Liver (tissue), 8 donors: ENCODE measurements at regions not wholly inside any gene's neighbourhood (a gene's known extent, or its start where the extent isn't known, plus 50 kb on each side); places are given as distances from the start of the nearest gene placed in this dataset.

Experiments used
- DNase-seq: peaks from one replicate; pipeline ENCODE4 v3.0.0-alpha.2; 2017; ENCODE audit warnings: low spot score
- H3K27ac ChIP-seq, 2 donors: one replicate each; pipeline ENCODE4 v1.7.0; 2013; ENCODE audit warnings: inconsistent platforms in 2 of 2, low read length in 2 of 2, control low read depth in 1 of 2, low read depth in 1 of 2, mild to moderate bottlenecking in 1 of 2
- H3K27me3 ChIP-seq, 4 donors: one replicate each; pipeline versions ENCODE4 v1.6.1 to v1.7.0; 2013; ENCODE audit warnings: low read length in 3 of 4, inconsistent platforms in 1 of 4, mild to moderate bottlenecking in 1 of 4, moderate library complexity in 1 of 4; ENCODE audit not compliant: control insufficient read depth in 4 of 4, insufficient read depth in 4 of 4
- H3K36me3 ChIP-seq, 4 donors: one replicate each; pipeline versions ENCODE4 v1.6.1 to v1.7.0; 2013; ENCODE audit warnings: low read length in 3 of 4, mild to moderate bottlenecking in 3 of 4, low read depth in 1 of 4, moderate library complexity in 1 of 4; ENCODE audit not compliant: control insufficient read depth in 4 of 4, insufficient read depth in 3 of 4
- H3K4me1 ChIP-seq, 4 donors: one replicate each; pipeline versions ENCODE4 v1.6.1 to v1.7.0; 2013; ENCODE audit warnings: low read length in 3 of 4, mild to moderate bottlenecking in 3 of 4, moderate library complexity in 1 of 4; ENCODE audit not compliant: control insufficient read depth in 4 of 4, insufficient read depth in 4 of 4
- H3K4me3 ChIP-seq, 3 donors: one replicate each; pipeline versions ENCODE4 v1.6.1 to v1.7.0; 2013; ENCODE audit warnings: low read length in 3 of 3, control low read depth in 1 of 3, low read depth in 1 of 3, mild to moderate bottlenecking in 1 of 3
- H3K9ac ChIP-seq, 2 donors: one replicate each; pipeline ENCODE4 v1.7.0; 2013; ENCODE audit warnings: low read length in 2 of 2, mild to moderate bottlenecking in 2 of 2, moderate library complexity in 2 of 2, control low read depth in 1 of 2, low read depth in 1 of 2
- H3K9me3 ChIP-seq, 4 donors: one replicate each; pipeline versions ENCODE4 v1.6.1 to v1.7.0; 2013; ENCODE audit warnings: low read length in 3 of 4; ENCODE audit not compliant: control insufficient read depth in 4 of 4
- ATF3 ChIP-seq: IDR thresholded peaks from 2 replicates; pipeline ENCODE4 v1.6.1; 2016; ENCODE audit warnings: antibody characterized with exemption
- EGR1 ChIP-seq, 2 donors: IDR thresholded peaks; 2 replicates each; pipeline ENCODE4 v1.6.1; 2016 to 2018; ENCODE audit warnings: antibody characterized with exemption in 2 of 2, low read depth in 2 of 2
- FOXA1 ChIP-seq: IDR thresholded peaks from 2 replicates; pipeline ENCODE4 v1.6.1; 2016; ENCODE audit warnings: antibody characterized with exemption
- FOXA2 ChIP-seq: IDR thresholded peaks from 2 replicates; pipeline ENCODE4 v1.6.1; 2016; ENCODE audit warnings: antibody characterized with exemption
- GABPA ChIP-seq, 2 donors: IDR thresholded peaks in 1 of 2; conservative IDR thresholded peaks in 1 of 2; 2 replicates each; pipeline ENCODE4 v1.6.1; 2016; ENCODE audit warnings: antibody characterized with exemption in 2 of 2, mild to moderate bottlenecking in 1 of 2, moderate library complexity in 1 of 2
- HNF4A ChIP-seq, 2 donors: conservative IDR thresholded peaks; 2 replicates each; pipeline ENCODE4 v1.6.1; 2016; ENCODE audit warnings: antibody characterized with exemption in 2 of 2, mild to moderate bottlenecking in 2 of 2
- HNF4G ChIP-seq: IDR thresholded peaks from 2 replicates; pipeline ENCODE4 v1.6.1; 2016; ENCODE audit warnings: antibody characterized with exemption
- JUND ChIP-seq, 2 donors: IDR thresholded peaks; 2 replicates each; pipeline ENCODE4 v1.6.1; 2016; ENCODE audit warnings: antibody characterized with exemption in 2 of 2
- MAX ChIP-seq: IDR thresholded peaks from 2 replicates; pipeline ENCODE4 v1.6.1; 2016; ENCODE audit warnings: antibody characterized with exemption
- NR2F2 ChIP-seq: IDR thresholded peaks from 2 replicates; pipeline ENCODE4 v1.6.1; 2016; ENCODE audit warnings: antibody characterized with exemption
- RAD21 ChIP-seq, 2 donors: IDR thresholded peaks; 2 replicates each; pipeline ENCODE4 v1.6.1; 2016; ENCODE audit warnings: antibody characterized with exemption in 2 of 2, mild to moderate bottlenecking in 2 of 2
- REST ChIP-seq: IDR thresholded peaks from 2 replicates; pipeline ENCODE4 v1.6.1; 2016; ENCODE audit warnings: antibody characterized with exemption, mild to moderate bottlenecking
- RXRA ChIP-seq, 2 donors: IDR thresholded peaks; 2 replicates each; pipeline ENCODE4 v1.6.1; 2017 to 2018; ENCODE audit warnings: antibody characterized with exemption in 2 of 2, mild to moderate bottlenecking in 1 of 2
- SP1 ChIP-seq: IDR thresholded peaks from 2 replicates; pipeline ENCODE4 v1.6.1; 2018; ENCODE audit warnings: antibody characterized with exemption, mild to moderate bottlenecking
- TAF1 ChIP-seq: conservative IDR thresholded peaks from 2 replicates; pipeline ENCODE4 v1.6.1; 2016; ENCODE audit warnings: antibody characterized with exemption, mild to moderate bottlenecking
- YY1 ChIP-seq: IDR thresholded peaks from 2 replicates; pipeline ENCODE4 v1.6.1; 2016; ENCODE audit warnings: antibody characterized with exemption, mild to moderate bottlenecking
- ZBTB33 ChIP-seq: IDR thresholded peaks from 2 replicates; pipeline ENCODE4 v1.6.1; 2016; ENCODE audit warnings: antibody characterized with exemption
- WGBS: extraction: QIAGEN DNeasy Blood & Tissue Kit; methylation state at CpG from one replicate; pipeline ENCODE4 v1.1.7; 2013; 5-methylcytosine and 5-hydroxymethylcytosine counted together
- TF ChIP-seq, protein P1 (sequence below): fragments of 150-350 bp; IDR thresholded peaks from 2 replicates; pipeline ENCODE4 v1.5.1; 2017; ENCODE audit warnings: improper control_type of control experiment, low read depth, low read length; ENCODE audit not compliant: missing input control
- donor health status: healthy.
- donor health status: healthy.
- donor health status: healthy.
- donor health status: healthy.
- donor health status: healthy.

DNA sequence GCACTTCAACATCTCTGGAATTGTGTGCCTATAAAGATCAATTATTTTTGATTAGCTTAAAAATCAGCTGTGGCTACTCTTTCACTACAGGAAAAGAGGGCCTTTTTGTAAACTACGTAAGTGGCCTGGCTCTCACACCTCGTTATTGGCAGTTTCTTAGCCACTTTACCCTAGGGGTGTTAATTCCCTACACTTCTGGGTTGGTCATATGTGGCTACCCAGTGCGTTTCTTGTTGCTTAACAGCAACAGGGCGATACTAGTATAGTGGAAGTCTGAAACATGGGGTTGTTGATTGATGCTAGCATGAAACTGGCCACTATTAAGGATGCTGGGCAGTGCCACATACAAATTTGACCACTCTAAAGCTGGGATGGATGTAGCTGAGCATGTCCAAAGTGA lies 174.7 kb upstream of the CDH12 start:
- Histone ChIP-seq H3K9ac (no peak overlapping the region), H3K27me3 (no peaks in the 10 kb centered on the region), H3K27ac (no peak overlapping the region), H3K36me3 (no peaks in the 10 kb centered on the region), H3K4me1 (peaks cover 0 to 9% (median 3%) of the 10 kb centered on the region in 4 donors), H3K9me3 (no peaks in the 10 kb centered on the region), H3K4me3 (no peak overlapping the region)
- DNase-seq = no peak
- TF ChIP-seq MAX = no peak
- no peak for TF ChIP-seq FOXA2
- no peak for TF ChIP-seq NR2F2
- no peak for TF ChIP-seq ATF3
- TF ChIP-seq, protein P1, sequence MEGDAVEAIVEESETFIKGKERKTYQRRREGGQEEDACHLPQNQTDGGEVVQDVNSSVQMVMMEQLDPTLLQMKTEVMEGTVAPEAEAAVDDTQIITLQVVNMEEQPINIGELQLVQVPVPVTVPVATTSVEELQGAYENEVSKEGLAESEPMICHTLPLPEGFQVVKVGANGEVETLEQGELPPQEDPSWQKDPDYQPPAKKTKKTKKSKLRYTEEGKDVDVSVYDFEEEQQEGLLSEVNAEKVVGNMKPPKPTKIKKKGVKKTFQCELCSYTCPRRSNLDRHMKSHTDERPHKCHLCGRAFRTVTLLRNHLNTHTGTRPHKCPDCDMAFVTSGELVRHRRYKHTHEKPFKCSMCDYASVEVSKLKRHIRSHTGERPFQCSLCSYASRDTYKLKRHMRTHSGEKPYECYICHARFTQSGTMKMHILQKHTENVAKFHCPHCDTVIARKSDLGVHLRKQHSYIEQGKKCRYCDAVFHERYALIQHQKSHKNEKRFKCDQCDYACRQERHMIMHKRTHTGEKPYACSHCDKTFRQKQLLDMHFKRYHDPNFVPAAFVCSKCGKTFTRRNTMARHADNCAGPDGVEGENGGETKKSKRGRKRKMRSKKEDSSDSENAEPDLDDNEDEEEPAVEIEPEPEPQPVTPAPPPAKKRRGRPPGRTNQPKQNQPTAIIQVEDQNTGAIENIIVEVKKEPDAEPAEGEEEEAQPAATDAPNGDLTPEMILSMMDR = no peak
- no peak for TF ChIP-seq RAD21 (IDR thresholded peaks at IDR 0.05)
- TF ChIP-seq REST = no peak
- no peak for TF ChIP-seq TAF1
- TF ChIP-seq HNF4A (conservative IDR thresholded peaks at IDR 0.05) = no peak
- TF ChIP-seq FOXA1 = no peak
- TF ChIP-seq RXRA (IDR thresholded peaks at IDR 0.05) = no peak
- TF ChIP-seq YY1 = no peak
- TF ChIP-seq EGR1 (IDR thresholded peaks at IDR 0.05; ENCODE audit: low read depth in 2 of 2) = no peak
- TF ChIP-seq ZBTB33 = no peak
- TF ChIP-seq HNF4G = no peak
- no peak for TF ChIP-seq SP1
- TF ChIP-seq GABPA (IDR thresholded peaks at IDR 0.05 in 1 of 2, conservative IDR thresholded peaks at IDR 0.05 in 1 of 2) = no peak
- TF ChIP-seq JUND (IDR thresholded peaks at IDR 0.05) = no peak
- 87% methylated on average over 4 of the region's 4 CpGs for WGBS

- no peak overlapping the region for H3K9ac ChIP-seq
- WGBS = 84% methylated on average over 2 of the region's 2 CpGs
Measured at GRCh38 chr5:23027331-23027730, 174.2 kb upstream of the CDH12 start.

More at GRCh38 chr5:23027331-23027730, 174.2 kb upstream of the CDH12 start:
- no peak for DNase-seq
- Histone ChIP-seq H3K27ac (no peak overlapping the region), H3K9me3 (no peaks in the 10 kb centered on the region), H3K4me3 (no peak overlapping the region), H3K27me3 (no peaks in the 10 kb centered on the region), H3K4me1 (peaks cover 0 to 9% (median 3%) of the 10 kb centered on the region in 4 donors), H3K36me3 (no peaks in the 10 kb centered on the region)
- TF ChIP-seq YY1 (no peak), NR2F2 (no peak), HNF4A (conservative IDR thresholded peaks at IDR 0.05) (no peak), MAX (no peak), FOXA1 (no peak), EGR1 (IDR thresholded peaks at IDR 0.05; ENCODE audit: low read depth in 2 of 2) (no peak), SP1 (no peak), REST (no peak)
- TF ChIP-seq, protein P1 = no peak
